GM21576 (cell line): ENCODE measurements at regions not wholly inside any gene's neighbourhood (a gene's known extent, or its start where the extent isn't known, plus 50 kb on each side); places are given as distances from the start of the nearest gene placed in this dataset.
A peak's percentile ranks its signal among the peaks of the same experiment; 100 is the strongest.
"Not testable (repeated sequence)": the region's sequence is repeated elsewhere in the genome, so short reads cannot be mapped to it uniquely, and the experiment has no call there.

Experiments
- ATAC-seq: cut with Tn5 transposase; IDR thresholded peaks from one replicate; pipeline ENCODE4 v1.9.1; 2021; ENCODE audit warnings: mild to moderate bottlenecking, moderate library complexity; ENCODE audit not compliant: unreplicated experiment

GRCh38 chr4:104649631-104650030, 154.9 kb upstream of the CXXC4 start:
- ATAC-seq: no peak

DNA sequence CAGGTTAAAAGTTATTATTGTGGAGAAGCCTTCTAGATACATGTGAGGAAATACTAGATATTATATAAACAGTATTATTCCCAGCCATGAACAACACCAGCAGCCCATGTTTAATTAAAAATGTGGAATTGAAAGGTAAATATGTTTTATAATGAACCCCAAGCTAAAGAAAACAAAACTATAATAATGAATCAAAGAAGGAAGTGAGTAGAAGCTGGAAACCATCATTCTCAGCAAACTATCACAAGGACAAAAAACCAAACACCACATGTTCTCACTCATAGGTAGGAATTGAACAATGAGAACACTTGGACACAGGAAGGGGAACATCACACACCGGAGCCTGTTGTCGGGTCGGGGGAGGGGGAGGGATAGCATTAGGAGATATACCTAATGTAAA, 167.6 kb upstream of the CXXC4 start:
- not testable (repeated sequence) for ATAC-seq

DNA sequence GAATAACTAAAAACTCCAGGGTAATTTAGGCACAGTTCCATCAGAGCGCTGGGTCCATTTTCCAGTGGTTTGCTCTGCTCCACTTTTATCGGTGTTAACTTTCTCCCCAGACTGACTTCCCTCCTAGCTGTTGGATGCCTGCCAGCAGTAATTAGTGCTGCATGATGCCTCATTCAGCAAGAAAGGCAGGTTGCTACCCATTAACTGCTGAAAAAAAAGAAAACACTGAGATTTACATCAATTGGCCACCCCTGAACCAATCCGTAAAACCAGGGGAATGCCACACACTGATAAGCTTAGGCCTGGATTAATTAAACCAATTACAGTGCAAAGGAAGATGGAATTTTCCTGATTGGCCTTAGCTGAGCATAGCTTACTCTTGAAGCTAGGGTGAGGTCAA, 182.4 kb upstream of the CXXC4 start:
- ATAC-seq: no peak

- no peak for ATAC-seq
Measured at GRCh38 chr4:104682311-104682710, 187.6 kb upstream of the CXXC4 start.

- ATAC-seq: no peak
Measured at GRCh38 chr4:104693601-104694201, 199.0 kb upstream of the CXXC4 start.

- ATAC-seq: no peak
Measured at GRCh38 chr4:104716584-104716983, 221.9 kb upstream of the CXXC4 start.

- peak; percentile 98 for ATAC-seq
Measured at GRCh38 chr4:104719539-104720230, 225.0 kb upstream of the CXXC4 start.

DNA sequence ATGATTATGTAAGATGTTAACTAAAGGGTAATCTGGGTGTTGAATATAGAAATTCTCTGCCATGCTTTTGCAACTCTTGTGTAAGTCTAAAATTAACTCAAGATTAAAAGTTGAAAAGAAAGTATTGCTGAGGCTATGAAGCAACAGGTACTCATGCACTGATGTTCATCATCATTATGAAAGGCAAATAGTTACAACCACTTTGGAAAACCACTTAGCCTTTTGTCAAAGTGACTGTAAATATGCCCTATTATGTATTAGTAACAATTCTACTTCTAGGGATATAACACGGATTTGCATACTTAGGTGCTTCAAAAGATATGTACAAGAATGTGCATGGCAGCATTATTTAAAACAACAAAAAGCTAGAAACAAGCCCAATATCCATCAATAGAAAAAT, 227.8 kb upstream of the CXXC4 start:
- no peak for ATAC-seq

DNA sequence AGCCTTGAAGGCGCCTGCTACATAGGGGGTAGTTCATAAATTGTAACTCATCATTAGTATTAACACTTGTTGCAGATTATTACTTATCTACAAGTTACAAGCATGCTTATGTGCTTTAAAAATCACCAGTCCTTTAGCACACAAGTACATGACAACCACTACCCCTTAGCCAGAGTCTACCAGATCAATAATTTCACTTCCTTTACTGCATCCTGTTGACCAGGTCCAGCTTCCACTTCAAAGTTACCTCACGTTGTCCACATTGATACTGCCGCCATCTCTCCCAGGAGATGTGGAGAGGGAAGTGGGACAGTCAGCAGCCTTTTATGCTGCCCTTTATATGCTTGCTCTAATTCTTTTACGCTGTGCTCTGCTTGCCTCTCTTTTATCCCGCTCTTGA, 231.3 kb upstream of the CXXC4 start:
- peak; percentile 36 for ATAC-seq

- ATAC-seq: no peak
Measured at GRCh38 chr4:104727643-104728042, 232.9 kb upstream of the CXXC4 start.

DNA sequence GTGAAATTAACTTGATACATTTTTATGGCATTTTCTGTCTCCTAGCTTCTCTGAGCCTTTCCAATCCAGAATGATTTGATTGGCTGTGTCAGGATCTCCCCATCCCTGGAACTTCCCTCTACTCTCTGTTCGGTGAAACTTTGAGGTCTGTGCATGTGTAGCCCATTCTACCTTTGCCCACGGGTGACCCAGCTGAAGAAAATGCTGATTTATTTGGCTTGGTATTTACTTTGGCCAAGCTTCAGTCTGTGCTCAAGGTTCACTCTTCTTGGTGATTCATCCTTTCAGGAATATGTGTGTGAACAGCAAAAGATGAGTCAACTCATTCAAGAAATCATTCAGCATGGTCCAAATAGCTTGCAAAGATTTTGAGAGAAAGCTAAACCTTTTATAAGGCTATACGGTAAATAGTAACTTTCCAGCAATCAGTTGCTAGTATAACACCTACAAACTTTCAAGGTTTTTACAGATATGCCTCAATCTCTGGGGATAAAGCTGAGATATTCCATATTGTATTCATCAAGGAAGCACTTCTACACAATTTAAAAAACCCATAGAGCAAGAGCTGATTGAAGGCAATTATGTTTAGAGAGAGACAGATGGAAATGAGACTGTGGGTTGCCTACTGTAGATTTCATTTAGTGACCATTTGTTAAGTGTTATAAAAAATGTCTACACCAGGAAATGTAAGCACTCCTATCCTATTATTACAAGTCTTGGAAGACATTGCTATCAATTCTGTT, 233.9 kb upstream of the CXXC4 start:
- peak; percentile 41 for ATAC-seq

DNA sequence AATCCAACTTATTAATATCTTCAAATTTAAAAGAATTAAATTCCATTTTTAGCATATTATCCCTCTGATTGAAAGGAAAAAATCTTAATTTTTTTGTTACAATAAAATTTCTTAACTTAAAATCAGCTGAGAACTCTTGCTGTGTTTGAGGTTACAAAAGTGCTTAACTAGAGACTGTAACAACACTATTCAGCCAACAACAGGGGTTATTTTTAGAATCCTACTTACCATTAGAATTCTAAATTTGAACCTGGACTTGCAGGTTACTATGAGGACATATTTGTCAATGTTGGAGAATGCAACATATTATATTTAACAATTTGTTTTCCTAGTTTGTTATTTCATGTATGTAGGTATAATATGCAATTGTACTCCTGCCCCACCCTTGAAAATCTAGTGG, 238.1 kb upstream of the CXXC4 start:
- ATAC-seq: no peak

- ATAC-seq: no peak
Measured at GRCh38 chr4:104735174-104735573, 240.5 kb upstream of the CXXC4 start.

- ATAC-seq: no peak
Measured at GRCh38 chr4:104740161-104740560, 245.5 kb upstream of the CXXC4 start.

DNA sequence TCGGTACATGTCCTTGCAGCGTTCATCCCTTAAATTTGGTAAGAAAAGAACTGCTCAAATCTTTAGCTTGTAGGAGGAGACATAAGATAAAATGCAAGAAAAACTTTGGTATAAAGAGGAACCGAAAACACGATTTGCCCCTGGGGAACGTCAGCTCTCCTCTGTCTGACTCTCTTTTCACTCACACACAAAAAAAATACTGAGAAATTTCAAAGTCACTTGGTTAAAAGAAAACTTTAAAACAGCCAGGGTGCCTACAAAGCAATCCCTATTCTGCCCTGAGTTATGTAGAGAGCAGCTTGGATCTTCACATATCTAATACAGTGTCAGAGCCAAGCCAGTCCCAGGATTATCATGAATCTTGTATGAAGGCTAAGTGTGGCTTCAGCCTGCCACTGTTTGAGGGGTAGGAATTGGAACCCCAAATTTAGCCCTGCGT, 248.5 kb upstream of the CXXC4 start:
- ATAC-seq: peak; percentile 98

GRCh38 chr4:104747635-104748034, 252.9 kb upstream of the CXXC4 start:
- ATAC-seq: no peak

- peak; percentile 43 for ATAC-seq
Measured at GRCh38 chr4:104749062-104749461, 254.4 kb upstream of the CXXC4 start.

DNA sequence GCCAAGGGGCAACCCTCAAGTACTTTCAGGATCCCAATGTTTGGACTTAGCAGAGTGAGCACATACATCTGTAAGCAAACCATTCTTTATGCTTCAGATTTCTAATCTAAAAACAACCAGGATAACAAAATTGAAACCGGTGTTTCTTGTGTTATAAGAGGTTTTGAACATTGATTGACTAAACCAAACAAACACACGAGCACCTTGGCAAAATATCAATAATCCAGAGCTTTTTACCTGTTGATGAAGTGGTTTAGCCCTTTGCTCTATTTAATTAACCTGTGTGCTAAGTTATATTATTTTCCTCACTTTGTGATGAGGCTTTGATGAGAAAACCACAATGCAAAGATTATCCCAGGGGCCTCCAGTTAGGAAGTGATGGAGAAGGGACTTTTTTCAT, 255.3 kb upstream of the CXXC4 start:
- ATAC-seq: no peak

GRCh38 chr4:104751468-104751867, 256.8 kb upstream of the CXXC4 start:
- no peak for ATAC-seq

- peak; percentile 78 for ATAC-seq
Measured at GRCh38 chr4:104752337-104752736, 257.6 kb upstream of the CXXC4 start.

DNA sequence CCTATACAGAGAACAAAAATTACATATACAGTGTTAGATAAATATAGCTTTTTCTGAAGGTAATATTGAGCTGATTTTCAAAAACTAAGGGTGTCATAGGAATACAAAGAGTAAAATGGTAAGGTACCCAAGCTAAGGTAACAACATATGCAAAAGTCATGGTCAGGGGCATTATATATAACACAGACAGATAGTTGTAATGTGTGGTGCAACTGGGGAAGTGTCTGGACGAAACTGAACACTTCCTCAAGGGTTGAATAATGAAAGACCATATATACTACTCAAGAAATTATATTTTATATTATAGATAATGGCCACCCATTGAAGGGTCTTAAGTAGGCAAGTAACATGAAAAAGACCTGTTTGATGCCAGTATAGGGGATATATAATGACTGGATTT, 262.1 kb upstream of the CXXC4 start:
- ATAC-seq: peak; percentile 52

DNA sequence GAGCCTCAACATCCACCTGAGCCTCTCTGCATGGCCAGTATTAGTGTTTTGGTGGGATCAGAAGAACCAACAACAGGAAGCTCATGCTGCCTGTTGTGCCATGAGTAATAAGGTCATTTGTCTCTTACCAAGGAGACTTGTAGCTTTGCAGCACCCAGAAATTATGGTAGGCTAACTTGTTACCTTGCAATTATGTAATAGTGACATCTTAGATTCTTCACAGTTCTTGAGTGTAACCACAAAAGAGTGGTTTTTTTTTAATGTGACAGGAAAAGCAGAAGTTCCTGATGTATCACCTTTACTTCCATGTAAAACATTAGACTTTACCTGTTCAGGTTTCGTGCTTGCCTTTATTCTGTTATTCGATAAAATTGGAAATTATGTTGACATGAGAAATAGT, 263.9 kb upstream of the CXXC4 start:
- no peak for ATAC-seq
